ENCODE measurements at regions not wholly inside any gene's neighbourhood (a gene's known extent, or its start where the extent isn't known, plus 50 kb on each side); places are given as distances from the start of the nearest gene placed in this dataset.
A peak's percentile ranks its signal among the peaks of the same experiment; 100 is the strongest.
"Not testable (repeated sequence)": the region's sequence is repeated elsewhere in the genome, so short reads cannot be mapped to it uniquely, and the experiment has no call there.

- peak; percentile 52 to 80 (median 74) for TF ChIP-seq POLR2AphosphoS5 (IDR thresholded peaks at IDR 0.05)
- TF ChIP-seq POLR2A (IDR thresholded peaks at IDR 0.05), result no peak
- intact Hi-C loops (cut with DNase I; ENCODE audit: low total_unique reads), result no loop called here
- Histone ChIP-seq H3K9me3 (peaks cover 0 to 8% (median 3%) of the 10 kb centered on the region in 8 donors), H3K27me3 (replicated peaks in 1 of 7) (peaks cover 0 to 29% (median 7%) of the 10 kb centered on the region in 7 donors), H3K4me1 (peaks cover 0 to 24% (median 2%) of the 10 kb centered on the region in 6 donors), H3K4me3 (peak overlapping the region; percentile 31 to 68 (median 38)), H3K27ac (peak overlapping the region; percentile 46 to 79 (median 72)), H3K36me3 (no peaks in the 10 kb centered on the region)
- WGBS, 5 donors, result 6 to 14% (median 8%) methylated on average over 49 to 69 of the region's 69 CpGs
- DNase-seq, result peak; percentile 90
Measured at GRCh38 chr12:127165567-127166392, 1101.2 kb upstream of the TMEM132C start.

- Histone ChIP-seq H3K27me3 (replicated peaks in 1 of 7) (peaks cover 0 to 29% (median 7%) of the 10 kb centered on the region in 7 donors), H3K4me1 (peaks cover 0 to 14% (median 2%) of the 10 kb centered on the region in 6 donors), H3K27ac (no peak overlapping the region), H3K36me3 (no peaks in the 10 kb centered on the region), H3K4me3 (no peak overlapping the region), H3K9me3 (peaks cover 0 to 5% (median 0%) of the 10 kb centered on the region in 8 donors)
- 81 to 88% (median 84%) methylated on average over 15 of the region's 15 CpGs for WGBS, 5 donors
- intact Hi-C loops (cut with DNase I; ENCODE audit: low total_unique reads), result no loop called here
- TF ChIP-seq POLR2AphosphoS5 (IDR thresholded peaks at IDR 0.05) (no peak), POLR2A (IDR thresholded peaks at IDR 0.05) (no peak), CTCF (IDR thresholded peaks at IDR 0.05 in 8 of 11, conservative IDR thresholded peaks at IDR 0.05 in 3 of 11) (no peak)
- DNase-seq, result no peak
Measured at GRCh38 chr12:127169321-127170181, 1097.4 kb upstream of the TMEM132C start.

GRCh38 chr12:127170226-127171180 lies 1096.5 kb upstream of the TMEM132C start:
- peaks cover 0 to 23% (median 7%) of the 10 kb centered on the region in 7 donors for H3K27me3 ChIP-seq (replicated peaks in 1 of 7)
- H3K4me3 ChIP-seq, result no peak overlapping the region
- TF ChIP-seq POLR2A (IDR thresholded peaks at IDR 0.05), result no peak
- TF ChIP-seq POLR2AphosphoS5 (IDR thresholded peaks at IDR 0.05), result no peak
- no peak for TF ChIP-seq CTCF (IDR thresholded peaks at IDR 0.05 in 8 of 11, conservative IDR thresholded peaks at IDR 0.05 in 3 of 11)
- H3K4me1 ChIP-seq, result peaks cover 0 to 9% (median 1%) of the 10 kb centered on the region in 6 donors
- H3K27ac ChIP-seq, result no peak overlapping the region
- intact Hi-C loops (cut with DNase I; ENCODE audit: low total_unique reads), result no loop called here
- WGBS, 5 donors, result 40 to 74% (median 67%) methylated on average over 7 of the region's 7 CpGs
- peaks cover 0 to 13% (median under 1%) of the 10 kb centered on the region in 8 donors for H3K9me3 ChIP-seq
- no peak for DNase-seq
- no peaks in the 10 kb centered on the region for H3K36me3 ChIP-seq

GRCh38 chr12:127172861-127173260 lies 1094.1 kb upstream of the TMEM132C start:
- Histone ChIP-seq H3K27me3 (replicated peaks in 1 of 7) (peaks cover 0 to 6% (median 0%) of the 10 kb centered on the region in 7 donors), H3K4me1 (no peaks in the 10 kb centered on the region), H3K27ac (no peak overlapping the region), H3K4me3 (no peak overlapping the region), H3K36me3 (no peaks in the 10 kb centered on the region), H3K9me3 (peaks cover 8 to 33% (median 20%) of the 10 kb centered on the region in 8 donors)
- no peak for DNase-seq
- intact Hi-C loops (cut with DNase I; ENCODE audit: low total_unique reads), result no loop called here
- no peak for TF ChIP-seq POLR2AphosphoS5 (IDR thresholded peaks at IDR 0.05)
- TF ChIP-seq CTCF (IDR thresholded peaks at IDR 0.05 in 8 of 11, conservative IDR thresholded peaks at IDR 0.05 in 3 of 11), result no peak
- no peak for TF ChIP-seq POLR2A (IDR thresholded peaks at IDR 0.05)
- WGBS, 5 donors, result 88 to 91% (median 89%) methylated on average over 4 of the region's 4 CpGs

GRCh38 chr12:127173971-127174370 lies 1093.0 kb upstream of the TMEM132C start:
- H3K36me3 ChIP-seq; DNase-seq; intact Hi-C loops (cut with DNase I; ENCODE audit: low total_unique reads); H3K27me3 ChIP-seq (replicated peaks in 1 of 7); H3K4me1 ChIP-seq; H3K27ac ChIP-seq; H3K4me3 ChIP-seq: not testable (repeated sequence)
- H3K9me3 ChIP-seq, result peaks cover 8 to 40% (median 25%) of the 10 kb centered on the region in 8 donors
- WGBS, 5 donors, result 83 to 100% (median 93%) methylated on average over 1 of the region's 1 CpG
